ENCODE measurements at regions not wholly inside any gene's neighbourhood (a gene's known extent, or its start where the extent isn't known, plus 50 kb on each side); places are given as distances from the start of the nearest gene placed in this dataset.
A peak's percentile ranks its signal among the peaks of the same experiment; 100 is the strongest.

DNA sequence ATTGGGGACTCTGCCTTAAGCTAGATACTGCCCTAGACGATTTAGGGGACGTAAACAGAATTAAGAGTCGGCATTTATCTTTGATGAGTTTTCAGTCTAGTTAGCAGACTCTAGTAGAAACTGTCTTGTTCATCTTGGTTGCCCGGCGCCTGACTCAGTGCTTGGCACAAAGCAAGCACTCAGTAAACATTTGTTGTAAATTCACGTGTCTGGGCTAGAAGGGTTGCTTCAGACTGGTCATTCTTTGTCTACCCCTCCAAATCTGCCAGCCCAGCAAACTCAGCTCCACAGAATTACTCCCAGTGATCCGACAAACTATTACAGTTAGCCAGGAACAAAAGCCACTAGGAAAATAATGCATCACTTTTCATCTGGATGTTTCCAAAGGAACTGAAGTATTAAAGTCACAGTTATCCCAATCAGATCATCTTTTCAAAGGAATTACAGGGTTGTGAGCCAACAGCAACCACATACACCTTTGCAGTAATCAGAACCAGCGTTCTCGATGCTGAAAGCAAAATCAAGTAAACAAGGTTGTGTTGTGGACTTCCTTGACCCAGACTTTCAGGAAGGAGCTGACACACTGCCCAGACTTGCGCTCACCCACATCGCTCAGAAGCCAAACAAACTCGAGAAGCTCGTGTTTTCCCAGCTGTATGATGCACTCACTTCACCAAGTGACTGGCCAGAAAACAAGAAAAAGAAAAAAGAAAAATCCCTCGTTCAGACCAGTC lies 66.5 kb upstream of the GADD45A start:
- no peak for DNase-seq

DNA sequence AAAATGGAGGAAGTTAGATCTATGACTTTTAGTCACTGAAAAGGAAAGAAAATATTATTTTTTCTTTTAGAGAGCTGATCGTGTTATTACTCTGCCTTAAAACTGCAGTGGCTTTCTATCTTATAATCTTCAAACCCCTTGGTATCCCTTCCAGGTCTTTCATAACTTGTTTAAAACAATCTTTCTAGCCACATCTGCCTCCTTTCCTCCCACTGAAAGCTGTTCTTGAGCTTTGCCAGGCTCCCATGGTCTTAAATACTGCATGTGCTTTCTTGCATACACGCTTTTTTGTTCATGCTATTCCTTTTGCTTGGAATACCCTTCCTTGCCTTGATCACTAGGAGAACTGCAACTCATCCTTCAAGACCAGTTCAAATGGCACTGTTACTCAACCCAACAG lies 65.9 kb upstream of the GADD45A start:
- no peak for DNase-seq

DNA sequence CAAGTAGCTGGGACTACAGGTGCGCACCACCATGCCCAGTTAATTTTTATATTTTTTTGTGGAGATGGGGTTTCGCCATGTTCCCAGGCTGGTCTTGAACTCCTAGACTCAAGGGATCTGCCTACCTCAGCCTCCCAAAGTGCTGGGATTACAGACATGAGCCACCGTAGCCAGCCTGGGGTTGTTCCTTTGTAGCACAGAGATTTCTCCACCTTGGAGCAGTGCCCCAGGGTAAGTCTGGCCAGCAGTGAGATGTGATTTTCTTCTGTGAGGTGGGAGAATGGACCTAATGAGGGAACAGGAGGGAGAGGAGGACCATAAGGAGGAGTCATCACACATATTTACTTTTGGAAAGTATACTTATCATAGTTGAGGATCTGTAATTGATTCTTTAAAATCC lies 61.1 kb upstream of the GADD45A start:
- no peak for DNase-seq

DNA sequence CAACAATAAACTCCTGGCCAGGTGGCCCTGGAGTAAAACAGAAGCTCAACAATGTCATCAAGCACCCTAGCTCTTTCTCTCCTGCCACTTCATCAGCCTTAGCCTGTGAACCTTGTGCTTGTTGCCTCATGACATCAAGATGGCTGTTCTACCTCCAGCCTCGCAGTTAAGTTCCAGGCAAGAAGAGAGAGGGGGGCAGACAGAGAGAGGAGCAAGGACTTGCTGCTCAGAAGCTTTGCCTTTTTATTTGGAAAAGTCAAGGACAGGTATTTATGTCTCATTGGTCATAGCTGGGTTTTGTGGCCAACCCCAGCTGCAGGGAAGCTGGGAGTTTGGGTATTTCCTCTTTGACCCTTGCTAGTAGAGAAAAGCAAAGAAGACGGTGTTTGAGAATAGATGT lies 60.3 kb upstream of the GADD45A start:
- no peak for DNase-seq

DNA sequence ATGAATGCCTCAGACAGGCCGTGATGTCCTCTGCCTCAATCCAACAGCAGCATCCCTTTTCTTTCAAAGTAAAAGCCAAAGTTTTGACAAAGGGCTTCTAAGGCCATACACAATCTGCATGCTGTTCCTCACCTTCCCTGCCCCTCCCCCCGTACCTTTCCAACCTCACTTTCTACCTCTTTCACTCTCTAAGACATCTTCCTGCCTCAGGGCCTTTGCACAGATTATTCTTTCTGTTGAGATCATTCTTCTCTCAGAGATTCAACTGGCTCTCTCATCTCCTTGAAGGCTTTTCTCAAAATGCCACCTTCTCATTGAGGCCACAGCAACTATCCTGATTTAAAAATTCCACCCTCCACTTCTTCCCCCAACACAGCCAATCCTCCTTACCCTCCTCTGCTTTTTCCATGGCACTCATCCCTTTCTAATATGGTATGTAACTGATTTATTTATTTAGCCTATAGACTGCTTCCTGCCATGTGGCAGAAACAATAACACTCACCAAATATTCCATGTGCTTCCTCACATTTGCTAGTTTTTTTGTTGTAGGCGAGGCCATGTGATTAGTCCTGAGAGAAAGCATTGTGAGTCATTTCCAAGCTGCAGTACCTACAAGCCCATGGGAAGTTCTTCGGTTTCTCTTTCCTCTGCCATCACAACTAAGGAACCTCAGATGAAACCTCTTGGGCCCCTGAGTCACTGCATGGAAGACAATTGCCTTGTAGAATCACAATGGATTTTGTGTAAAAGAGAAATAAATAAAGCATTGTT lies 58.7 kb upstream of the GADD45A start:
- DNase-seq = peak in 1 of 2 experiments; percentile 5

DNA sequence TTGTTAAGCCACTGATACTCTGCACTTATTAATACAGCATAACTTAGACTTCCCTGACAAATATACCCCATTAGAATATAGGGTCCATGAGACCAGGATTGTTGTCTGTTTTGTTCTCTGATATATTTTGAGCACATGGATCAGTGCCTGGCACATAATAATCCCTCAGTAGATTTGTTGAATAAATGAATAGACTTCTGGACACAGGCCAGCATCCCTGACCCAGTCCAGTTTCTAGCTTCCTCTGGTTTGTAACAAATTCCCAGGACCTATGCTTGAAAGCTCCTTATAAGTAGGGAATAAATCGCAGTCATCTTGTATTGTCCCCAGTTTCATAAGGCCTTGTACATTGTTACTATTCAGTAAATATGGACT lies 58.2 kb upstream of the GADD45A start:
- DNase-seq = no peak

DNA sequence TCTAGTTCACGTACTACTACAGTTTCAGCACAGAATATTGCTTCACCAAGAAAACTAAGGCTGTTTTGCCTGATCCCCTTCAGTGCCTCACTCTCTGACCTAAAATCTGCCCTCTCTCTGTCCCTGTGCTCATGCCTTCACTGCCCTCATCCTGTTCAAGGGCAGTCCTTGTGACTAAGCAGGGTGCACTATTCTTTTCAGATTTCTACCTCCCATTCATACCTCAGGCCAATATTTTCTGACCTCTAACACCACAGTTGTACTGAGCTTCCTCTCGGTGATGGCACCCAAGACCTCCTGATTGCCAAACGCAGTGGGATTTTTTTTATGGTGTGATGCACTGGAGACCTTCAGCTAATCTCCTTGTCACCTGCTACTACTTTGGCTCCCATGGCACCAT lies 57.7 kb upstream of the GADD45A start:
- no peak for DNase-seq

DNA sequence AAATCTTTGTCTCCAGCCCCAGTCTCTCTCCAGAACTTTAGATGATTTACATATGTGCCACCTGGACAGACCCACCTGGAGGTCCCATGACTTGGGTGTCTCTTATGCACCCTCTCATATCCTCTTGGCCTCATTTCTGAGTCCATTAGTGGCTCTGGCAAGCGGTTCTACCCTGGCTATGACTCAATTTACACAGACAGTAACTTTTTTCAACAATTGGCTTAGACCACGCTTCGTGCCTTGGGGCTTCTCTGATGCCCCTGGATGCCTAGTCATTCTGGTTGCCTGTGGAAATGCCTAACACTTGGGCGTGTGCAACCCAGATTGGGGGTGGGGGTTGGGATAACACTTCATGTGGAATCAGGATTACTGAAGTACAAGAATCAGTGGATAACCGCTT lies 57.1 kb upstream of the GADD45A start:
- DNase-seq = no peak

DNA sequence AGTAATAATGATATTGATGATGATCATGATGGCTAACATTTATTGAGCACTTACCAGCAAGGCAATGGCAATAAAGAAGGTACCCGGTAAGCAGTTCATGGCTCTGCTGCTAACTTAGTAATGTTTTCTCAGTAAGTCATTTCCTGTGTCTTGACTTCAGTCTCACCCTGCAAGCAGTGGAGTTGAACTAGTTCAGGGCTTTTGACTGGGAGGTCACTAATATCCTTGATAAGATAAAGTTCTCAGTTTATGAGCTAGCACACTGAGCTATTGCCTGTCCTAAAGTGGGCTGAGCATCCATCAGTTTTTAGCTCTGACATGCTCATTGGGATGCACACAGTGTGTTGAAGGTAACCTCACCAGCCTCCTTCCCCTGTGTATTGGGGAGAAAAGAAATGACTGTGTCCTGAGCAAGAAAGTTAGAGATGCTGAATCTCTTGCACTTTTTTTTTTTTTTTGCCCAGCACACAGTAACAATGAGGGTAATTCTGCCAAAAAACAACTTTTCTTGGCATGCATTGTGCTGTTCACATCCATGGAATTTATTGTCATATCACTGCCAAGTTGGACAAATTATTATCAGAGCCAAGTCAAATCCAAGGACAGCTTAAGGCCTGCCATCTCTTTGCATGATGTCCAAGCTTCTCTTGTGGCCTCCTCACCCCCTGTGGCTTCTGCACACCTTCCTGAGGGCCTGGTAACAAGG lies 55.5 kb upstream of the GADD45A start:
- DNase-seq = no peak

DNA sequence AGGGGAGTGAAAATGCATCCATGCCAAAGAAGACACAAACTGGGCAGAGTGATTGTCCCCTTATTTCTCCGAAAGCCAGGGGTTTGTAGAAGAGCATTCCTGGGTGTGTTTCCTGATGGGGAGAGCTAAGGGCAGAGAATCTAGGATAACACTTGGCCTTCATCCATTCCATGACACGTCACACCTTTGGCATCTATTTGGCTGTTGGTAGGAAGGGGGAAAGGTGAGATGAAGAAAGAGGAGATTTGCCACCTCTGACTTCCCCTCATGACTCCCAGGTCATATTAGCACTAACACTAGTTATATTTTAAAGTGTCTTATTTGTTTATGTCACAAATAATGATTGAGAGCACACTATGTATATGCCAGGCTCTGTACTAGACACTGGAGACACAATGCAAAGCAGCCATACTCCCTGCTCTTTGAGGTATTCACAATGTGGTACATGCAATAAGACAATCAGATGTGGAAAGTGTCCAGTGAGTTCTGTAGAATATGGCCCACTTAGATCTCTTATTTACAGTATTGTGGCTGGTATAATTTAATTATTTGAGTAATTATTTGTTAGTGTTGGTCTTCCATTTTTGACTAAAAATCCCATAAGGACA lies 54.5 kb upstream of the GADD45A start:
- no peak for DNase-seq

DNA sequence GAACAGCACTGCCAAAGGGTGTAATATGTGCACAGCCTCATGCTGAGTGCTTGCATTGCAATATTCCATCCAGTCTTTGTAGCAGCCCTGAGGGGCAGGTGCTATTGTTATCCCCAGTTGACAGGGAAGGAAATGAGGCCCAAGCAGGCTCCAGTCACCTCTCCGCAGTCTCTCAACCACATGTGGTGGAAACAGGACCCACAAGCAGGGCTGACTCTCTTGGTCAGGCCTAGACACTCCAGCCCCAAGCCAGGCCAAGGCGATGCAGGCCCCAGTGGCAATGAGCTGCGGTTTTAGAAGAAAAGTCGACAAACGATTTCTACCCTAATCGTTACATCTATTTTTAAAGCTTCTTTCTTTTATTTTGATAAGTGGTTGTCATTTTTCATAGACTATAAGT lies 52.6 kb upstream of the GADD45A start:
- no peak for DNase-seq

DNA sequence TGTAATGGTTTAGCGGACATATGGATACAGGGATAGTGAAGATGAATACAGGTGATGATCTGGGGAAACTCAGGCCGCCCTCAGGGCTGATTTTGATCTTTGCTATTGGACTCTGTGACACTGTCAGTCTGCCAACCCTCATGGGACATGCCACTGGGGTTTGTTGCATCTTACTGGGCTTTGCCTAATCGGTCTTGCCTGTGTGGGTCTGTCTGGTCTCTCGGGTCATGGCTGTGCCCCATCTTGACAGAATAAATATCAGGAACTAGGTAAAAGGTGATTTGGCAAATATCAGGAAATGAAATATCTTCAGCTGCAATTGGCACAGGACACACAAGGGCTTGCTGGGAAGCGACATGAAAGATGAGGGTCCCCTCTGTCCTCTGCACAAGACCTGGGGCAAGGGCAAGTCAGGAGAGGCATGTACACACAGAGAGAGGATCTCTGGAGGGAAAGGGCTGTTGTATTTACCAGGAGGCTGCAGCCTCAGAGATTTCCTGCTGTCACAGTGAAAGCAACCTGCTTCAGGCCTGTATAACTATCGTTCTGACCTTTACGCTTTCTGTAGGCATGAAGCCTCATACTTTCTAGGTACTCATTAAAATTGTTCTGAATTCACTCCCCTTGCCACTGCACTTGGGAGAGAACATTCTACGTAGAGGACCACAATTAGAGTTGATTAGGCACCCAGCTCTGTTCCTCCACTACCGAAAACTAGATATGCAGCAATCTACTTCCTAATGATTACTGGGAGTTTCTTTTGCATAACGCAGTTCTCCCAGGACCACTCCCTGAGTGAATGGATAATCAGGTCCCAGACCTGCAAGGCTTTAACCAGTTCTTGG lies 52.0 kb upstream of the GADD45A start:
- no peak for DNase-seq

DNA sequence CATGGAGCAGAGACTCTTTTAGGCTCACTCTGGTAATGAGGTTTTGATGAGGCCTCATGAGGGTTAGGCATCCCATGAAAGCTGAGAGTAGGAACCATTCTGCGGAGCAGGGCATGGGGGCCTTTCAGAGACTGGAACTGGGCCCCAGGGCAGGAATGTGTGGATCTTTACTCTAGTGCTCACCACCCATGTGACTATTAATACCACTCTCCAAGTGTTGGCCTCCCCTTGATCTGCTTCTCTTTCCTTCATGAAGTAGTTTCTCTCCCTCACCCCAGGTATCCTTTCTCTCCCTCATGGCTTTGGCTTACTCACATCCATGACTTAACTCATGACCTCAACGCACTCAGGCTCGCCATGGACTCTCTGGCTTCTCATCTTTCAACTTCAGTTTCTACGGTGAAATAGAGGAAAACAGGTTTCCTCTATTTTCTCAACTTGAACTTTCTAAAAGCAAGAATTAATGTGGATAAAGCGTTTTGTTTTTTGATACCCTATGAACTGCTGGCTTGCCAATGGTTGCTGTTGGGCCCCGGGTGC lies 50.5 kb upstream of the GADD45A start:
- DNase-seq = no peak

DNA sequence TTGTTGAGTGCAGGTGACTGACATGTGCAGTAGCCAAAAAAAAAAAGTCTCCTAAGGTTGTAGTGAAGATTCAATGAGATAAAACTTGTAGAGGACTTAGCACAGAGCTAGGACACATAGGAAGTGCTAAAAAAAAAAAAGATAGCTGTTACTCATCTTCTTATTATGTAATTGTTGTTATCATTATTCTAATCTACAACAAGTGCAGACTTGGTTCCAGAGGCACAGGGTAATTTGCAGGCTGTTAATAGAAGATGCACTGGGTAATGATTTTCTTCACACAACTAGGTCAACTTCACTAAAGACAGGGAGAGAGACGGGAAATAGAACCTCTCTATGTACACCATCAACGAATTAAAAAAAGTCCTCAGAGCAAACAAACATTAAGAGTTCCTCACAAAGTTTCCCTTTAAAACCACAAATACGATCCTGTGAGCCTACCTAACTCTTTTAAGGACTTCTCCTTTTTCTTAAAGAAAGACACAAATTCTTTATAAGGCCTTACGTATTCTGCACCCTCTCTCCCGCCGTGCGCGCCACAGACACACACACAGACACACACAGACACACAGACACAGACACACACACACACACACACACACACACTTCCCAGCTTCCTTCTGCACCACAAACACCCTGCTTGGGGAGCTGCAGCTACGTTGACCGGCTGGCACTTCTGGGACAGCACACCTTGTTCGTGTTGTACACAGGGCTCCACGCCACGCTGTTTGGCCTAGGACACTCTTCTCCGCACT lies 49.8 kb upstream of the GADD45A start:
- DNase-seq = no peak

Data from SW 1271 (cell line).